HG03139 (cell line): ENCODE measurements at regions not wholly inside any gene's neighbourhood (a gene's known extent, or its start where the extent isn't known, plus 50 kb on each side); places are given as distances from the start of the nearest gene placed in this dataset.
A peak's percentile ranks its signal among the peaks of the same experiment; 100 is the strongest.

Source experiments
- ATAC-seq: cut with Tn5 transposase; IDR thresholded peaks from one replicate; pipeline ENCODE4 v1.9.1; 2021; ENCODE audit not compliant: unreplicated experiment

- ATAC-seq = peak; percentile 55
Measured at GRCh38 chr16:55257966-55258613, 65.9 kb upstream of the IRX6 start.

GRCh38 chr16:55261301-55261700, 62.7 kb upstream of the IRX6 start:
- ATAC-seq = no peak

- ATAC-seq = no peak
Measured at GRCh38 chr16:55263271-55264250, 60.4 kb upstream of the IRX6 start.

GRCh38 chr16:55264949-55265348, 59.1 kb upstream of the IRX6 start:
- ATAC-seq = no peak

GRCh38 chr16:55265926-55266325, 58.1 kb upstream of the IRX6 start:
- ATAC-seq = no peak

- no peak for ATAC-seq
Measured at GRCh38 chr16:55271945-55272513, 52.0 kb upstream of the IRX6 start.

GRCh38 chr16:55272744-55273143, 51.3 kb upstream of the IRX6 start:
- ATAC-seq = no peak

GRCh38 chr16:55273356-55273755, 50.6 kb upstream of the IRX6 start:
- ATAC-seq = no peak

- no peak for ATAC-seq
Measured at GRCh38 chr16:55273959-55274358, 50.0 kb upstream of the IRX6 start.
